GF-D8 (cell line): ENCODE measurements at regions not wholly inside any gene's neighbourhood (a gene's known extent, or its start where the extent isn't known, plus 50 kb on each side); places are given as distances from the start of the nearest gene placed in this dataset.

ENCODE experiments used
- DNase-seq: peaks from one replicate; lab custom pipeline; 2025; lab: John Stamatoyannopoulos, UW

DNA sequence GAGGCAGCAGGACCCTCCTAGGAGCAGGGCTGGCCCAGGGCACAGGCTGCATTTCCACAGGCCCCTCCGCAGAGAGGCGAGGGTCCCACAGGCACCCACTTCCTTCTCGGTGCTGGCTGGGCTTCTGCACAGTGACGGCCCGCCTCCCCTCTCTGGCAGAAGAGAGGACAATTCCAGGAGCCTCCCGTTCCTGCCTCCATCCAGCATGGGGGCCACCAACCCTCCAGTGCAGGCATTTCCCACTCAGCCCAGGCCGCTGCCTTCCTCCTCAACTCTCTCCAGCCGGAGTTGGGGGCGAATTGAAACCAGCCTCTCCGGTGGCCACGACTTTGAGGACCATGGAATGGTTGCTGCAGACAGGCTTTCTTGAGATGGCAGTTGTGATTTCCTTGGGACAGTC is 125.0 kb upstream of the PPP2R2D start:
- no peak for DNase-seq

DNA sequence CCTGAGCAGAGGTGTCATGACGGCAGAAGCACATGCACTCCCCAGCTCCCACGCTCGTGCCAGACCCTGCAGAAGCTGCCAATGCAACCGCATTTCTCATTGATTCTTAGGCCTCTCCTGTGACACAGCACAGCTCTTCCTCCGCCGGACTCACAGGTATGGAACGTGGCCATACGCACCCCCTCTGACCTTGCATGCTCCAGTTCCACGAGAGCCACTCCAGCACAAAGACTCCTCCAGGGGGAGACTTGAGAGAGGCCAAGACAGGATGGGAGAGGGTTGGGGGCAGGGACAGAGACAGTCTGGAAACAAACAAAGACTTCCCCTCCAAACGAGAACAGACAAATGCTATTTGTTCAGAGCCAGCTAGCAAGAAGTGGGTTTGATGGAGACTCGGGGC is 124.3 kb upstream of the PPP2R2D start:
- DNase-seq = no peak

DNA sequence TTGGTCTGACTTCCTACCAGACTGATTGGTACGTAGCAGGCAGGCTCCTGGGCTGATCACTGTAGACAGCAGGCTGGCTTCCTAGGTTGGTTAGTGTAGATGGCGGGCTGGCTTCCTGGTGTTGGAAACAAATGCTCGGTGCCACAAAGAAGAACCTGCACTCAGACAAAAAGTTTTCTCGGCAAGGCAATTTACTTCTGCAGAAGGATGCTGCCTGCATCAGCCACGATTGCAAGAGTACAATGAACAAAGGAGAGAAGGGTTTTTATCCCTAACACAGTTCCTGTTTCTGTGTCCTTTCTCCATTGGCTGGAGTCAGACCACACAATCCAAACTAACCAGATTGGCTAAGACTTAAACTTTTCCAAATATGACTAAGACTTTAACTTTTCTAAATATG is 123.6 kb upstream of the PPP2R2D start:
- no peak for DNase-seq

DNA sequence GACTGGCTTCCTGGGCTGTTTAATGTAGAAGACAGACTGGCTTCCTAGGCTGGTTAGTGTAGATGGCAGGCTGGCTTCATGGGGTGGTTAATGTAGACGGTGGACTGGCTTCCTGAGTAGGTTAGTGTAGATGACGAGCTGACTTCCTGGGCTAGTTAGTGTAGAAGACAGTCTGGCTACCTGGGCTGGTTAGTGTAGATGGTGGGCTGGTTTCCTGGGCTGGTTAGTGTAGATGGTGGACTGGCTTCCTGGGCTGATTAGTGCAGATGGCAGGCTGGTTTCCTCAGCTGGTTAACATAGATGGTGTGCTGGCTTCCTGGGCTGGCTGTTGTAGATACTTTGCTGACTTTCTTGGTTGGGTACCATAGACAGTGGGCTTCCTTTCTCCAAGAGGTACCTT is 122.9 kb upstream of the PPP2R2D start:
- no peak for DNase-seq

DNA sequence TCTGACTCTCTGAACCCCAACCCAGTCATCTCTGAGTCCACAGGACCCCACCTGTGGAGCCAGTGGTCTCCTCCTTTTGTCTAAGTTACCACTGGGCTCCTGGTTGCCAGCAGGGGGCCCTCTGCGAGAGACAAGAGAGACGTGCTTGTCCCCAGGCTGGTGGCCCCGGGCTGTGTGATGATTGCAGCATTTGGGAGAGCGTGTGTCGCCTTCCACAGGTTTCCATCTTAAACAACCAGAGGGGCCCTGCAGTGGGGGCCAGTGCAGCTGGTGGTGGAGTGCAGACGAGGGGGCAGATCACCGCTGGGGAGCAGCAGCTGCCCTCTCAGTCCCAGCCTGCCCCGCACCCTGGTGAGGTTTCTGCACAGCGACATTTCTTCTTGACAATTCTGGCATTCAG is 122.4 kb upstream of the PPP2R2D start:
- DNase-seq = no peak

DNA sequence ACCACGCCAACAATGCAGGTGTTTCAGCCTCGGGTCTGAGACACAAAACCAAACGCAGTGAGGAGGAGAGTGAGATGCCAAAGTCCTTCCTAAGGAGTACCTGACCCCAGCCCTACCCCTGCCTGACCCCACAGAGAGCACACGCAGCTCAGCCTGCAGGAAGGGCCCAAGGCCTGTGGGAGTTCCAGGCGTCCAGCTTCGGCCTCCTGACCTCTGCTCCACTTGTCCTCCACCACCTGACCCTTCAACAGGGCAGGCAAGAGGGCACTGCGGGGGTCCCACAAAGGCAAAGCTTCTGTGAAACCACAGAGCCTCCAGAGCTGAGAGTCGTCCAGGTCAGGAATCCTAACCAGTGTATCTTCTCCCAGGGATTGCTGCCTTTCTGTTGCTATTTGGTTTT is 122.0 kb upstream of the PPP2R2D start:
- DNase-seq = no peak

DNA sequence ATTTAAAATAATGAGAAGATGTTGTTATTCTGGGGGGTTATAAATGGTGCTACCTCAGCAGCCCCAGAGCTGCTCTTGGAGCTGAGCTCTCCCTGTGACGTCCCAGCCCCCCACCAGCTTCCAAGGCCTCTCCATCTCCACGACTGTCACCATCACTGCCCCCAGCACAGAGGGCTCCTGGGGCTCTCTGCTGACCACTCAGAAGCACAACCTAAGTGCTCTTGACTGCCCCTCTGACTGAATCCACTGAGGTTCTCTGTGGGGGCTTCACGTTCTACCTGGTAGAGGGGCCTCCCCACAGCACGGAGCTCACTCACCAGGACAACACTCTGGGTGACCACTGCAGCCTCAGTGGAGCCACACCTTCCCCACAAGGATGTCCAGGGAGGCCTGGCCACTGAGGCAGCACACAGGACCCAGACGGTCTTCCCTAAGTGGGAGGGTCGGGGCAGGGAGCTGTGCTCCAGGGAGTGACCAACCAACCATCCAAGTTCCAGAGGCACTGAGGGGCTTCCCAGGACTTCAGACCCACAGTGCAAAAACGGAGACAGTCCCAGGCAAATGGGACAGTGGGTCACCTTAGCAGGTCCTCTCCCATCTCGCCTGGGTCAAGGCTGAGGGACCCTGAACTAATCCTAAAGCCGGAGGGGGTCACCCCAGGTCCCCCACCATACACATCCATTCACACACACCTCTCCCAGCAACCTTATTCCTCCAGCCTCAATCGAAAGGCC is 121.0 kb upstream of the PPP2R2D start:
- DNase-seq = no peak

DNA sequence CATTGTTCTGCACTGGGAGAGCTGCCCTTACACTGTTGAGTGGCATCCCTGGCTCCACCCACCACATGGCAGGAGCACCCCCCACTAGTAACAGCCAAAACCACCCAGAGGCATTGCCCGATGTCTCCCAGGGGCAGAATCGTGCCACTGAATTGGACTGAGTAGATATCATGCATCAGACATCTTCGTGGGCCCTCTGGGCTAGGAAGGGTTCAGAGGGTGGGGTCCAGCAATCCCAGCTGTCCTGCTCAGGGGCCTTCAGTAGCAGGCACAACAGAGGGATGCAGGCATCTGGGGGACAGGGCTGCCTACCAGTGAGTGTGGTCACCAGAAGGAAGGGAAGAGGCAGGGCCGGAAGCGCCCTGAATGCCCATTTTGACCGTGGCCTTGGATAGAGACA is 119.7 kb upstream of the PPP2R2D start:
- no peak for DNase-seq

DNA sequence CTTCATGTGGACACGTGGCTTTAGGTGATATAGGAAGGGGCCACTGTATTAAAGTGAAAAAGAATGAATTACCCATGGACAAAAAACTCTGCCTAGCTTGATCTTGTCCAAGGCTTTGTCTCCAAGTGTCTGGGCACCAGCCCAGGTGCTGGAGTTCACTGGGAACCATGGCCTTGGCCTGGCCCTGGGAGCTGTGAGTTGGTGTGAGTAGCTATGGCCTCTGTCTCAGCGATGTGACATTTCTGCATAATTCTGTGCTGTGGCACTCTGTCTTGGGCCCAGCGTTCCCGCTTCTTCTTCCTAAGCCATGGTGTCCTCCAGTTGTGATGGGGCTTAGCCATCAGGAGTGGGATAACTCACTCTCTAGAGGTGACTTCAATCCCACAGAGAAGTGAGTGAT is 119.0 kb upstream of the PPP2R2D start:
- DNase-seq = no peak

DNA sequence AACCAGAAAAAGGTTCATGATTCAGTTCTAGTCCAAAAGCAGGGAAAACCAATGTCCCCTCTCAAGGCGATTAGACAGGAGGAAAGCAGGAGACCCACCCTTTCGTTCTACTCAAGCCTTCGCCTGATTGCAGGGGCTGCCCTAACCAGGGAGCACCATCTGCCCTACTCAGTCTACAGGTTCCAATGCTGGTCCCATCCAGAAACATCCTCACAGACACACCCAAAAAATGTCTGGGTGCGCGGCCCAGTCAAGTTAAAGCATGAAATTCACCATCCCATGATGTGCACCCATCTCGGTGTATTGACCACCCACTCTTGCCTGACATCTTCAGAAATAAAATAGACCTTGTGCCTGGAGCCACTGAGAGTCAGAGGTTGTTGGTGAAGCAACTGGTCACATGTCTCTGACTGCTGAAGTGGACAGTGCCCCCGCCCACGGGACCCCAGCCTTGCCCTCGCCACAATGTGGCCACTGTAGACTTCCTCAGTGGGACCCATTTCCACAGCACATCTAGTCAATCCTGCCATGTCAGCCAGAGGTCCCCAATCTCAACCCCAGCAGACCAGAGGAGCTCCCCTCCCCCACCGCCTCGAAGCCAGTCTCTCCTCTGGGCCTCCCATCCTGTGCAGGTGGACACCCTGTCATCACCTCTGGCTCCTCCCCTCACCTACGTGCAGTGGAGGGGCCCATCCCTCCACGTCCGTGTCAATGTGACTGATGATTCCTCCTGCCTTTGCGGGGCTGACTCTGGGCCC is 116.3 kb upstream of the PPP2R2D start:
- DNase-seq = no peak

DNA sequence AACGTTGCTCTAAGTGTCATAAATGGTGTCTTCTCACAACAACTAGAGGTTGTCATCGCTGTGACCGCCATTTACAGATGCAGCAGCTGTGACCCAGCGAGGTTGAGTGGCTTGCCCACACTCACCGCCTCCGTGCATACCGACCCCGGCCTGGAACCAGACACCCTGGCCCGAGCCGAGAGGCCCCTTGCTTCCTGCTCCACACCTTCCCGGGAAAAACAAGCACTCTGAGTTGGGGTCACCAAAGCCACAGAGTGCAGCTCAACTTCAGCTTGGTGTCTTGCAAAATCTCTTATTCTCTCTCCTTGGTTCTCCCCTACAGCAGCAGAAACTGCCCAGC is 115.7 kb upstream of the PPP2R2D start:
- no peak for DNase-seq

DNA sequence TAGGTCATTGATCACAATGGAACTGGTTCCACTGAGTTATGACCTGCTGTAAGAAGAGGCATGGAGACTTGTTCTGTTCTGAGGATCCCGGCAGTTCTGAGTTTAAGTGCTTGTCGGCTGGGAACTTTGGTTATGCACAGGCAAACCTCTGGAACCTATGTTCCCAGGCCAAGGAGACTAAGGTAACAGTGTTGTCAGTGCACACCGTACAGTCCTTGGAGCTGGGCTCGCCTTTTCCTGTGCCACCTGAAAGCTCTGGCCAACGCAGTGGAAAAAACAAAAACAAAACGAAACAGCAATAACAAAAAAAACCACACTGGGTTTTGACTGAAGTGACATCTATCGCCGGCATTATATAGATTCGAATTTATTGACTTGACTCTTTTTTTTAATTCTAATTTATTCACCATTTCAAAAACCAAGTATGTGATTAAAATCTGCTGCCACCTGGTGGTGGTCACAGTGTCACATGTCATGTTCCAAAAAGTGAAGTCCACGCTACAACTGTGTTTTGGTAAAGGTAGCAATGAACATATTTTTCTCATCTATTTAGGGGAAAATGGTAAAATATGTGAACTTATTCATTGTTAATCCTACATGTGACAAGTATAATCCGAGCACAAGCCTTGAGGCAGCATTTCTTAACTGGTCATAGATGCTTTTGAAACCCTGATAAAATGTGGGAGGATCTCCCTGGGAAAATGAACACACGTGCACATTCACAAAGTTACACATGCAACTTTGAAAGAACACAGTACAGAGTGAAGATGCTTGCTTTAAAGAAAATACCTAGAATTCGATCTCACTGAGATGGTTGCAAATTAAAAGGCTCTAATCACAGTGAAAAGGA is 113.8 kb upstream of the PPP2R2D start:
- no peak for DNase-seq

DNA sequence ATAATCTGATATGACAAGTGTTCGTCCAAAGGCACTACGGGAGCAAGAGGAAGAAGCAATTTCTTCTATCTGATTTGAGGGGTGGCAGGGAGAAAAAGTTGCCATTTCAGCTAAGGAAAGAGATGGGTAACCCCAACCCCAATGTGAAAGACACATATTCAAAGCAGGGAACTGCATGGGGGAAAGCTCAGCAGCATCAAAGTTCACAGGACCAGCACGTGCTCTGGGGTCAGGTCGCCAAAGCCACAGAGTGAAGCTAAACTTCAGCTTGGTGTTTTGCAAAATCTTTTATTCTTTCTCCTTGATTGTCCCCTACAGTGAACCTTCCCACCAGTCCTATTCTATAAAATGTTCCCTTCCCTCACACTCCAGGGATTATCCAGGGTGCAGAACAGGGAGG is 112.8 kb upstream of the PPP2R2D start:
- DNase-seq = no peak

DNA sequence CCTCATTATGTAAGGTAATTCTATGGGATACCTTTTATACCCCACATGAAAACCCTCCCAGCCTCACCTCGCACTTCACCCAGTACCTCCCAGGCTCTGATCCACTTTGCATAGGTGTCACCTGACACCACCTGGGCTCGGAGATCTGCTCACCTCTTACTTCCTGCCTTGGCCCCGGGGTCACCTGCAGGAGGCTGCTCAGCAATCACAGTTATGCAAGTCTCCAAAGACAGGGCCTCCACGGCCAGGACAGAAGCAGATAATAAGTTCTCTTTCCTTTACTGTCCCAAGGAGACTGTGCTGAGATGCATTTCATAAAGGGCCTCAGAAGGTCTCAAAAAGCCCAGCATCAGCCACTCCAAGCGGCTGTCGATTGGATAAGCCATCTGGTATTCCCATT is 112.4 kb upstream of the PPP2R2D start:
- no peak for DNase-seq

DNA sequence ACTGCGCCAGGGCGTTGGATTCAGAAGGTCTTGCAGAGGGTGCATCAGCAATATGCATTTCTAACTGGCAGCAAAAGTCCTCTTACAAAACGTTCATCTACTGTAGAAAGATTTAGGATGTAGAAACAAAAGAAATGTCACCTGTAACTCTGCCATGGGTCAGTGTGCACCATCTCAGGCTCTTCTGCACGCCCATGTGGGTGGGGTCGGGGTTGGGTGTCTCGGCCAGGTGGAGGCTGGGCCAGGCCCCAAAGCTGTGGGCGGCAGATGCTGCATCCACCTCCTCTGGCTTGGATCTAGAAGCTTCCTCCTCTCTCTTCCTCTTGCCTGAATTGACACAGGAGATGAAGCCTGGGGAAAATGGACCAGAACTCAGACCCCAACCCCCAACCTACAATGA is 111.3 kb upstream of the PPP2R2D start:
- DNase-seq = no peak

DNA sequence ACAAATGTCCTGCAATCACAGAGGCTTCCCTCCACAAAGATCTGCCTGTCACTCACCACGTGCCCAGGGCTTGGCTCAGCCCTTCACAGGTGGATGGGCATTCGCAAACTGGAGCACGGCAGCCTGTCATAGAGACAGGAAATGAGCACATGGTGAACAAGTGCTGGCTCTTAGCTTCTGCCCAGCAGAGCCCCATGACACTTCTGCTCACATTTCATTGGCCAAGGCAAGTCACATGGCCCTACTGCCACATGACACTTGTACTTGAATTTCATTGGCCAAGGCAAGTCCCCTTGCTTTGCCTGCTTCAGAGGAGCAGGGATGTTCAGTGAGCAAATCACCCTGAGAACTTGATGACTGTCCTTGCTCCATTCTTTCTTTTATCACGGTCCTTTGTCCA is 110.8 kb upstream of the PPP2R2D start:
- no peak for DNase-seq

DNA sequence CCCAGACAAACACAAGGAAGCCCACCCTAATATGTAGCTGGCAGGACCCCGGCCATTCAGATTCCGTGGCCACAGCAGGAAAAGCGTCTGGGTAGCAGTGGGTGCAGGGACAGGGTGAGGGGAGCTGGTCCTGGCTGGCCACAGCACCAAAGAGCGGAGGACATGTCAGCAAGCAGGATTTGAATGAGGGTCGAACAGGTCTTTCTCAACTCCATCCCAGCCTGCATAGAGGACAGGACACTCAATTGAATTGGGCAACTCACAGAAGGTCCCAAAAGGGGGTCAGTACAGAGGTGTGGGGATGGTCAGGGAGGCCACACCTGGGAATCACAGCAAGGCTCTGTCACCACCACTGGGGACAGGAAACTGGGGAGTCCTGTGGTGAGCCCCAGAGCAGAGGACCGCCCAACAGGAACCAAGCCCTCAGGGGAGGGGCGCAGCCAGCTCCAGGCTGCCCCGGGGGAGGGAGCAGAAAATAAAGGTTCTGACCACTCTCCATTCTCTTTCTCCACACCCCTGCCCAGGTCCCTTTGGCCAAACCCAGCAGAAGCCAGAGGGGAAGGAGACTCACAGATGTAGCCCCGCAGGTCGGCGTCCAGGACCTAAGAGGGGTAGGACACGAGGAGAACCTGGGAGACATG is 108.7 kb upstream of the PPP2R2D start:
- DNase-seq = no peak

DNA sequence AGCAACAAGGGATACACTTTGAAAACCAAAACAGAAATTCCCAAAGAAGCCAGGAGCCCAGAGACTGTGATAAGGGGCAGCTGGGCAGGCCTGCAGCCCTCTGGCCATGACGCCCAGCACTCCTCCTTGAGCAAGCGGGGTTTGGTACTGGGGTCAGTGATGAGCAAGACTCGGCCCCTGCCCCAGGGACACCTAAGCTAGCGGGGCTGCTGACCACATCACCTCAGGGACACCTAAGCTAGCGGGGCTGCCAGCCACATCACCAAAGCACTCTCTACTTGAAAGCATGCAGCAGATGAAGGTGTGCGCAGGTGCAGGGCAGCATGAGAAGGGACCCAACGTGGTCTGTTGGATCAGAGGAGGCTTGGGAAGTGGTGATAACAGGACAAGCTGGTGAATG is 108.0 kb upstream of the PPP2R2D start:
- DNase-seq = no peak

DNA sequence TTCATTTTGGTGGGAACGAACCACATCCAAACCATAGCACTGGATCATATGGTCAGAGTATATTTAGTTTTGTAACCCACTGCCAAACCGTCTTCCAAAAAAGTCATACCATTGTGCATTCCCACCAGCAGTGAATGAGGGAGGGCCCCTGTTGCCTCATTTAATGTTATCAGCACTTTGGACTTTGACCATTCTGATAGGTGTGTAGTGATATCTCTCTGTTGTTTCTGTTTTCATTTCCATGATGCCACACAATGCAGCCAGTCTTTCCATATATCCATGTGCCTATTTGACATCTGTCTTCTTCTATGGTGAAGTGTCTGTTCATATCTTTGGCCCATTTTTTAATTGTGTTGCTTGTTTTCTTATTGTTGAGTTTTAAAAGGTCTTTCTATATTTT is 105.0 kb upstream of the PPP2R2D start:
- no peak for DNase-seq

DNA sequence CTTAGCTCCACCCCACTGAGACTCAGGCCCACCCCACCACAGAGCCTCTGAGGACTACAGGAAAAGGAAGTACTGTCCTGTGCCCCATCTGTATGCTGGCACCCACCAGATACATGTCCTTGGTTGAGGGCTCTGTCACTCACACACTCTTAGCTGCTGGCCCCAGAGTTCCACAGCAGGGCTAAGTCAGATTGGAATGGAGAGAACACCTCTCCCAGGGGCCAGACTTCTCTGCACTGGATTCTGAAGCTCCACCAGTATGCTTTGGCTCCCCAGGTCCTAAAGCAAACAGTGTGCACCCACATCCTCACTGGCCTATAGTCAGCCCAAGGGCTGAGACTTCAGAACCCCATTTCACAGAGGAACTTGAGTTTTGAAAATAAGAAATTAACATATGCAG is 103.2 kb upstream of the PPP2R2D start:
- no peak for DNase-seq

DNA sequence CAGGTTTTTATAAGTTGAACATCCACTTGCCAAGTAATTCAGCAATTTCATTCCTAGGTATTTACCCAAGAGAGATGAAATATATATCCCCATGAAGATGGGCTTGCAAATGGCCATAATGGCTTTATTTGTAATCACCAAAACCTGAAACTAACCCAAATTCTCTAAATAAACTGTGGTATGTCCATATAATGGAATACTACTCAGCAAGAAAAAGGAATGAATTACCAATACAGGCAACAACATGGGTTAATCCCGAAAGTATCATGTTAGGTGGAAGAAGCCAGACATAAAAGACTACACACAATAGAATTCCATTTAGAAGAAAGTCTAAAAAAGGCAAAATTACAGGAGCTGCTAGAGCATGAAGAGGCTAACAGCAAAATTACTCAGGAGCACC is 101.4 kb upstream of the PPP2R2D start:
- no peak for DNase-seq

DNA sequence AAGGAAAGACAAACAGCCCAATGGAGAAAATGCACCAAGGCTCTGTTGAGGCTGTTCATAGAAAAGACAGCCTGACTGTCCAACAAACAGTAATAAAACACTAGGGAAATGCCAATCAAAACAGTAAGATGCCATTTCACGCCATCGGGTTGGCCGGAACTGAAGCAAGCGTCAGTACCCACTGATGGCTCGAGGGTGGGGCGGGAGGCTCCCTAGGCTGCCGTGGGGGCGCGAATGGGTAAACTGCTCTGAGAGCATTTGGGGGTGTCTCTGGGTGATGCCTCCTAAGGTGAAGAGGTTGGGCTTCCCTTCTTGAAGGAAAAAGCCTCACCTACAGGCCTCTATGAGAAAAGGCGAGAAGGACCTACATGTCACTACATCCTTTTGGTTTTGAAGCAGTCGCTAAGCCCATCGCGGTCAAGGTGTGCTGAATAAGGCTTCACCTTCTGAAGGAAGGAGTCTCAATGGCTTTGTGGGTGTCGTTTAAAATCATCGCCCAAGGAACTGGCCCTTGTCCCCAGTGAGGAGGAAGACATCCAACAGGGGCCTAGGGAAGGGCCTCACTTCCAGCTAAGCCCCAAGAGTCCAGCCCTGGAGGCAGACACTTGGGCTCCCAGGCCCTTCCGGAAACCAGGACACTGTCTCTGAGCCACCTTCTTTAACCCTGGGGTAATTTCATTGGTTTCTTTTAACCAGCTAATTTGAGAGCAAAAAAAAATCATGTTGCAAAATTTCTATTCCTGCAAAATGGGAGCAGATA is 98.5 kb upstream of the PPP2R2D start:
- DNase-seq = no peak
